Activated CD4-positive, alpha-beta T cell treated with anti-CD3 and anti-CD28 coated beads, Interleukin-2, amount 10 ng/mL, durations not matched to agents 24 days and 14 days (primary cell): ENCODE measurements at regions not wholly inside any gene's neighbourhood (a gene's known extent, or its start where the extent isn't known, plus 50 kb on each side); places are given as distances from the start of the nearest gene placed in this dataset.

Experiments
- DNase-seq: peaks from one replicate; pipeline ENCODE4 v3.0.0; 2022
- H3K27ac Mint-ChIP-seq: one replicate; pipeline ENCODE4 v1.8.0; 2022; ENCODE audit warnings: mild to moderate bottlenecking, mixed read lengths
- H3K27me3 Mint-ChIP-seq: one replicate; pipeline ENCODE4 v1.8.0; 2022; ENCODE audit warnings: mixed read lengths
- H3K36me3 Mint-ChIP-seq: one replicate; pipeline ENCODE4 v1.8.0; 2022; ENCODE audit warnings: low read depth, mild to moderate bottlenecking, mixed read lengths
- H3K4me1 Mint-ChIP-seq: one replicate; pipeline ENCODE4 v1.8.0; 2021; ENCODE audit warnings: mixed read lengths
- H3K4me3 Mint-ChIP-seq: one replicate; pipeline ENCODE4 v1.8.0; 2022; ENCODE audit warnings: mild to moderate bottlenecking, moderate library complexity, mixed read lengths
- H3K9me3 Mint-ChIP-seq: one replicate; pipeline ENCODE4 v1.8.0; 2021; ENCODE audit warnings: mixed read lengths
- intact Hi-C: fragments of 100-400 bp; cut with micrococcal nuclease; formaldehyde crosslinking; loops from one replicate; pipeline ENCODE4 v1.15.1; 2023

DNA sequence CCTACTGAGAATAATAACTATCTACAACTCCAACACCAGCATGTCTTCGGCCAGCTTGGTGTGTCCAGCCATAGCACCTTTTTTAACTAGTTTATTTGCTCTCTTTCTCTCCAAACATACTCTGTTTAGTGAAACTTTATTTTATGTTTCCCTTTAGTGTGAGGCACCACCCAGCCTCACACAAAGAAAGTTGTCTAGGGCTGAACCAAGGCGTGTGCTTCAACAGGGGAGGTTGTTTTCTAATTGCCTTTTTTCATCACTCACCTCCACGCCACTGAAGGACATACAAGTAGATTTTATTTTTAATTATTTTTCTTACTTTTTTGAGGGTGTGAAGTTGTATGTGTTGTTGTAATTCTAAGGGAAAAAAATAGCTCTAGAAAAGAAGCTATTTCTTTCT lies 125.6 kb upstream of the MARCKS start:
- intact Hi-C loops = no loop called here
- no peaks in the 10 kb centered on the region for H3K36me3 Mint-ChIP-seq
- no peaks in the 10 kb centered on the region for H3K27me3 Mint-ChIP-seq
- H3K4me1 Mint-ChIP-seq = no peaks in the 10 kb centered on the region
- no peak for DNase-seq
- no peak overlapping the region for H3K4me3 Mint-ChIP-seq
- H3K27ac Mint-ChIP-seq = no peak overlapping the region
- H3K9me3 Mint-ChIP-seq = no peaks in the 10 kb centered on the region

DNA sequence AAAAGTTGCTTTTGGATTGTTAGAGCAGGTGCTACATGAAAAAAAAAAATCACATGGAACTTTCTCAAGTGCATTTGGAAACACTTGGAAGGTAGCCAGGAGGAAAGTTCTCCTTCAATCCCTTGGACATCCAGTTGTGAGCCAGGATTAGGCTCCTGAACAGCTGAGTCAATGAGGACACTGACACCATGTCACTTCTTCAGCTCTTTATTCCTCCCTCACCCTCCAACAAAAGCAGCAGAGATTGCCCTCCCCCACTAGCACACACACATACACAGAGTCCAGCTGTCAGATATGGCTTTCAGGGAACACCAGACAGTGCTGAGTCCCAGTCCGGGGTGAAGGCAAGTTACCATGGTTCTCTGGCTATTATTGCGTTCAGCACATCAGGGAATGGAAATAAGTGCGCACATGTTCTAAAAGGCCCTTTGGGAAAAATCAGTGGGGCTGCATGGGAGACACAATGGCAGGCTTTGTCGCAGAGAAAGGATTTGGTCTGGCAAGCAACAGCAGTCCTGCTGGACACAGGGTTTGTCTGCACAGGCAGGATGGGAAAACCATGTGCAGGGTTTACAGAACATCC lies 124.7 kb upstream of the MARCKS start:
- no peaks in the 10 kb centered on the region for H3K36me3 Mint-ChIP-seq
- intact Hi-C loops = no loop called here

DNA sequence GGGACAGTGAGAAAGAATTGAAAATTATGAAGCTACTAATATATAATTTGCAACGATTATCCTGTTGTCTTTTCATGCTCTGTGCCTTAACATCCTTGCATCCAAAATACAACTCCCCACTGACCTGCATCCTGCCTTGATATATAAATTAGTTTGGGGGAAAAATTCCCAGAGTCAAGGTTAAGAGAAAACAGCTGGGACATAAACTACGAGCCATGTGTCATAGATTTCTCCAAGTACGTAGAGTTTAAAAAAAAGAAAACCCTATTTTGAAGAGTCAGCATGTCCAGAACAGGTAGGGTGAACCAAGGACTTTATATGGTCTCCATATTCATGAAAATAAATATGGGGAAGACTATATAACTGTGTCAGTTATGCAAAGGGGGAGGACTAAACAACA lies 123.8 kb upstream of the MARCKS start:
- Mint-ChIP-seq H3K9me3 (no peaks in the 10 kb centered on the region), H3K36me3 (no peaks in the 10 kb centered on the region), H3K27ac (no peak overlapping the region), H3K4me1 (no peaks in the 10 kb centered on the region), H3K27me3 (no peaks in the 10 kb centered on the region), H3K4me3 (no peak overlapping the region)
- intact Hi-C loops = no loop called here
- DNase-seq = no peak

More for the DNA sequence above, 124.7 kb upstream of the MARCKS start:
- Mint-ChIP-seq H3K27ac (no peak overlapping the region), H3K9me3 (no peaks in the 10 kb centered on the region), H3K27me3 (no peaks in the 10 kb centered on the region), H3K4me1 (no peaks in the 10 kb centered on the region), H3K4me3 (no peak overlapping the region)
- no peak for DNase-seq

DNA sequence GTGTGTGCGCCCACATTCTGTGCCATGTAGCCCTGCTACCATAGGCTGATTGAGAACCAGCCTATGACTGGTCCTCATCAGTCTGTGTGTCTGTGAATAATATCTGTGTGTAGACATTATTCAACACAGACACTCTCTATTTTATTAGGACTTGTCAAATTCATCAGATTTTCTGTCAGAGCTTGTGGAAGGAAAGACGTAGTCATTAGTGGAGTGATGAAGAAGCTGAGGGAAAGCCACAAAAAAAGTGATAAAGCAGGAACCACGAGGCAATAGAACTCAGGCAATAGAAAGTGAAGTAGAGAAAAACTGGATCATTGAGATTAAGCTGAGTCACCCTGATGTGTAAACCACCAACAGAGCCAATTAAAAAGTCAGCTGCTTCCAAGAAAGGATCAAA lies 122.2 kb upstream of the MARCKS start:
- DNase-seq = no peak
- Mint-ChIP-seq H3K9me3 (no peaks in the 10 kb centered on the region), H3K4me1 (no peaks in the 10 kb centered on the region), H3K36me3 (no peaks in the 10 kb centered on the region), H3K27ac (no peak overlapping the region), H3K27me3 (no peaks in the 10 kb centered on the region), H3K4me3 (no peak overlapping the region)
- intact Hi-C loops = no loop called here

DNA sequence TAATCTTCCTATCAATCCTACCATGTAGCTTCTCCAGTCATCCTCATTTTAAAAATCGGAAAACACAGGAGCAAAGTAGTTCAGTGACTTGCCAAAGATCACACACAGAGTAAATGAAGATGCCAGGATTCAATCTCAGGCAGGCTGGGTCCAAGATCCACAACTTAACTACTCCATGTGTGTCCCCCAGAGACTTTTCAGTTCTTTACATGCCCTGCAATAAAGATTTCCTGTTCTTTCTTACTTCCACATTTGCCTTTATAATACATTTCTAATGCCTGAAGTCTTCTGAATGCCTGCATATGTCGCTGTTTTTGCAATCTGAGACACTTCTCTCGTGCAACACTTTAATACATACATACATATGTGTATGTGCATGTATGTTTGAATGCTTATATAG lies 121.7 kb upstream of the MARCKS start:
- Mint-ChIP-seq H3K4me3 (no peak overlapping the region), H3K9me3 (no peaks in the 10 kb centered on the region), H3K27ac (no peak overlapping the region), H3K4me1 (no peaks in the 10 kb centered on the region), H3K36me3 (no peaks in the 10 kb centered on the region), H3K27me3 (no peaks in the 10 kb centered on the region)
- intact Hi-C loops = no loop called here
- DNase-seq = no peak

DNA sequence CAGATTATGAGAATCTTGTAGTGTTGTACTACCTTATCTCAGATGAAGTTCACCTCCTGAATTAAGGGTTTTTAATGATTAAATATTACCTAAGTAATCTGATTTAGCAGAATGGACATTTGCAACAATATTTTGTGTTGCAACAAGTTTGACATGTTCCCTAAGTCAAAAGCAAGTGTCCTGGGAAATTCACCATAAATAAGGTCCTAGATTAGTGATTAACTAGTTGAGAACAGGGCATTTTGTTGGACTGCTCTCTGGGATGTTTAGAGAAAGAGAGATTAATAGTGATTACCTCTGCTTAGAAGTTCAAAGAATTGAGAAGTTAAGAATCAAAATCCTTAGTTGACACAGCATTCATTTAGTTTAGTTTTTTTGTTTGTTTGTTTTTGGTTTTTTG lies 120.2 kb upstream of the MARCKS start:
- intact Hi-C loops = no loop called here
- no peaks in the 10 kb centered on the region for H3K36me3 Mint-ChIP-seq
- no peaks in the 10 kb centered on the region for H3K4me1 Mint-ChIP-seq
- no peak overlapping the region for H3K4me3 Mint-ChIP-seq
- H3K9me3 Mint-ChIP-seq = no peaks in the 10 kb centered on the region
- H3K27me3 Mint-ChIP-seq = no peaks in the 10 kb centered on the region
- no peak overlapping the region for H3K27ac Mint-ChIP-seq
- DNase-seq = no peak

DNA sequence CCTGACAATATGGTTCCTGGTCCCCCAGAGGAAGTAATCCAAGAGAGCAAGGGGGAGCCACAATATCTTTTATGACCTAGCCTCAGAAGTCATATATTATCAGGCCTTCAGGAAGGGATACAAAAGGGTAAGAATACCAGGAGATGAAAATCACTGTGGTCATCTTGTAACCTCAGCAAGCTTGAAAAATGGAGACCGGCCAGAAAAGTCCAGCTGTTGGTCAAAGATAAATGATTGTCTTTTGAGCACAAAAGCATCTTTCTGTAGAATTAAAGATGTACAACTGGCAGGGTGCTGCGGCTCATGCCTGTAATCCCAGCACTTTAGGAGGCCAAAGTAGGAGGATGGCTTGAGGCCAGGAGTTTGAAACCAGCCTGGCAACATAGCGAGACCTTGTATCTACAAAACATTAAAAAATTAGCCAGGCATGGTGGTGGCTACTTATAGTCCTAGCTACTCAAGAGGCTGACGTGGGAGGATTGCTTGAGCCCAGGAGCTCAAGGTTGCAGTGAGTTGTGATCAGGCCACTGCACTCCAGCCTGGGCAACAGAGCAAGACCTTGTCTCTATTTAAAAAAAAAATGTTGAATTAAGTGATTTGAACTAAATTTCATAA lies 118.0 kb upstream of the MARCKS start:
- H3K36me3 Mint-ChIP-seq = no peaks in the 10 kb centered on the region
- no peaks in the 10 kb centered on the region for H3K27me3 Mint-ChIP-seq
- H3K9me3 Mint-ChIP-seq = no peaks in the 10 kb centered on the region
- no peak overlapping the region for H3K27ac Mint-ChIP-seq
- DNase-seq = no peak
- intact Hi-C loops = no loop called here
- H3K4me1 Mint-ChIP-seq = no peaks in the 10 kb centered on the region
- no peak overlapping the region for H3K4me3 Mint-ChIP-seq

DNA sequence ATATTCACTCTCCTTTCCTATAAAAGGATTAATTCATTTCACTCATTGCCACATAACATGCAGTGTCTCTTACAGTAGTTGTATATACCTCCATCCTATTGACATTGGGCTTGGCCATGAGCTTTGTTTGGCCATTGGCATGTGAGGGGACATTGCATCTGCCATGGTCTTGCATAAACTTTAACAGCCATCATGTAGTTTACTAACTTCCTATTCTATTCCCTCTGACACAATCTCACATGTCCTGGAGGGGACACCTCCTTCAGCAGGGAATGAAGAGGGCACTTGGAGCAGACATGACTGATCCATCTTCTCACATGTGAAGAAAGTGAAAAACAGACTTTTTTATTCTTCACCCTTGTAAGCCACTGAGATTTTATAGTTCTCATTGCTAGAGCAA lies 115.5 kb upstream of the MARCKS start:
- no peak for DNase-seq
- no peak overlapping the region for H3K27ac Mint-ChIP-seq
- H3K9me3 Mint-ChIP-seq = no peaks in the 10 kb centered on the region
- H3K36me3 Mint-ChIP-seq = no peaks in the 10 kb centered on the region
- intact Hi-C loops = no loop called here
- H3K27me3 Mint-ChIP-seq = no peaks in the 10 kb centered on the region
- H3K4me1 Mint-ChIP-seq = no peaks in the 10 kb centered on the region
- no peak overlapping the region for H3K4me3 Mint-ChIP-seq

DNA sequence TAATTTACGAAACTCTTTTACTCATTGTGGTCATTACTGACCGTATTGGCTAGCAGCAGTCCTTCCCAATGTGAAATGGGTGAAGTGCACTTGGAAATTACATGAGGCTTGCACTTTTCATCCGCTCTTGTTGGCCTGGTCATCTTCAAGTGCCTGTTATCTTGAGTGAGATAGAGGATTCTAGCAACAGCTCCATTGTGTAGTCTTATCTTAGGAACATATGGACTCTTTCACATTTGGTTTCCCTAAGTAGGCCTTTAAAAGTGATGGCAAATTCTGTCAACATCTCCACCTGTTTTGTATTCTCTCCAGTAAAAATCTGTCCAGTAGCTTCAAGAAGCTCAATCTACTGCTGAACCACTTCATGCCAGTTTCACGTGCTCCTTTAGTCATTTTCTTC lies 114.8 kb upstream of the MARCKS start:
- Mint-ChIP-seq H3K9me3 (no peaks in the 10 kb centered on the region), H3K4me3 (no peak overlapping the region), H3K27ac (no peak overlapping the region)

DNA sequence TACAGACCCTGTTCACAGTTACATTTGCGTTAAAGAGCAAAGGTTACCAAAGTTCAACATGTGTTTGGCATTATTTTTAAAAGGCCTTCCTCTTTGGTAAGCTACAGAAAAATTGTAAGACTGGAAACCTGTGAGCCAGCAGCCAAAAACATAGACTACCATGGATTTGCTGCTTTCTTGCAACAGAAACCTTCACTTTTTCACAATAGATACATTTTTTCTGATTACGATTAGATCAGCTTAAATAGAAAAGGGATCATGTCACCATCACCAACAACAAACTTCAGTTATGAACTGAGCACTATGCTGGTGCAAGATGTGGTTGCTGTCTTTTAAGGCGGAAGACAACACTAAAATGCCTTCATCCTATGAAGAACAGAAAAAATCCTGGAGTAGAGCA lies 112.3 kb upstream of the MARCKS start:
- H3K4me1 Mint-ChIP-seq = no peaks in the 10 kb centered on the region
- no peaks in the 10 kb centered on the region for H3K27me3 Mint-ChIP-seq
- intact Hi-C loops = no loop called here
- H3K9me3 Mint-ChIP-seq = no peaks in the 10 kb centered on the region
- H3K4me3 Mint-ChIP-seq = no peak overlapping the region
- H3K27ac Mint-ChIP-seq = no peak overlapping the region
- no peak for DNase-seq
- H3K36me3 Mint-ChIP-seq = no peaks in the 10 kb centered on the region

More for the DNA sequence above, 114.8 kb upstream of the MARCKS start:
- no peaks in the 10 kb centered on the region for H3K4me1 Mint-ChIP-seq
- no peaks in the 10 kb centered on the region for H3K36me3 Mint-ChIP-seq
- H3K27me3 Mint-ChIP-seq = no peaks in the 10 kb centered on the region
- no peak for DNase-seq
- intact Hi-C loops = no loop called here

DNA sequence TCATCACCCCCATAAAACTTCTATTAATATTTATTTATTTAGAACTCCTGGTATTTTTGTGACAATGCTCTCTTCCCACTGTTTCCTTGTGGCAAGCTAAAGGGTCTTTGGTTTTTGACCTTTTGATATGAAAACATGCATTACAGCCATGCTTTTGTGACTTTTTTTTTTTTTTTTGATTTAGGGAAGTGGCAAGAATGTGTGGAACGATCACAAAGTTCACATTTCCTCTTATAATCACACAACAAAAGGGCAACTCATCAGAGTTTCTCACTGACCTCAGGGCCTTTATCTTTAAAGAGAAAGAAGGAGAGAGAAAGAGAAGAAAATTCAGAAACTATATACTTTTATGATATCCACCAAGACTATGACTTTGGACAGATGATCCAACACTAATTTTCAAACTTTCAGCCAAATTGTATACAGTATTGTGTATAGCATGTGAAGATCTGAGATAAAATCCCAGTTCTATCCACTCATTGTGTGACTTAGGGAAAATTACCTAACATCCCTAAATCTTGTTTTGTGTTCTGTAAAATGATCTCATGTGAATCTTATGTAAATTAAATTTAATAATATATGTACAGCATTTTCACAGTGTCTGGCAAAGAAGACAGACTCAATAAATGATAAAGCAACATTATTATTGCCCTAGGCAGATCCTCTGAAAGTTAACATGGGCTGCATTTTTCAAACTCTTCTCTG lies 106.8 kb upstream of the MARCKS start:
- Mint-ChIP-seq H3K9me3 (no peaks in the 10 kb centered on the region), H3K36me3 (no peaks in the 10 kb centered on the region), H3K27me3 (no peaks in the 10 kb centered on the region), H3K4me3 (no peak overlapping the region), H3K27ac (no peak overlapping the region), H3K4me1 (no peaks in the 10 kb centered on the region)
- DNase-seq = no peak
- intact Hi-C loops = no loop called here

DNA sequence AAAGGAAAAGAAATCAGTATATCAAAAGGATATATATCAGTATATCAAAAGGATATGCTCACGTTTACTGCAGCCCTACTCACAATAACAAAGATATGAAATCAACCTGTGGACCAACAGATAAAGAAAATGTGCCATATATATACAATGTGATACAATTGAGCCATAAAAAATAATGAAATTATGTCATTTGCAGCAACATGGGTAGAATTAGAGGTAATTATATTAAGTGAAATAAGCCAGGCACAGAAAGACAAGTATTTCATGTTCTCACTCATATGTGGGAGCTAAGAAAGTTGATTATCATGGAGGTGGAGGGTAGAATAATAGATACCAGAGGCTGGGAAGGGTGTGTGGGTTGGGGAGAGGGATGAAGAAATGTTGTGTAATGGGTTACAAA lies 102.9 kb upstream of the MARCKS start:
- Mint-ChIP-seq H3K36me3 (no peaks in the 10 kb centered on the region), H3K9me3 (no peaks in the 10 kb centered on the region), H3K27ac (no peak overlapping the region), H3K4me3 (no peak overlapping the region), H3K4me1 (no peaks in the 10 kb centered on the region), H3K27me3 (no peaks in the 10 kb centered on the region)
- intact Hi-C loops = no loop called here
- no peak for DNase-seq

DNA sequence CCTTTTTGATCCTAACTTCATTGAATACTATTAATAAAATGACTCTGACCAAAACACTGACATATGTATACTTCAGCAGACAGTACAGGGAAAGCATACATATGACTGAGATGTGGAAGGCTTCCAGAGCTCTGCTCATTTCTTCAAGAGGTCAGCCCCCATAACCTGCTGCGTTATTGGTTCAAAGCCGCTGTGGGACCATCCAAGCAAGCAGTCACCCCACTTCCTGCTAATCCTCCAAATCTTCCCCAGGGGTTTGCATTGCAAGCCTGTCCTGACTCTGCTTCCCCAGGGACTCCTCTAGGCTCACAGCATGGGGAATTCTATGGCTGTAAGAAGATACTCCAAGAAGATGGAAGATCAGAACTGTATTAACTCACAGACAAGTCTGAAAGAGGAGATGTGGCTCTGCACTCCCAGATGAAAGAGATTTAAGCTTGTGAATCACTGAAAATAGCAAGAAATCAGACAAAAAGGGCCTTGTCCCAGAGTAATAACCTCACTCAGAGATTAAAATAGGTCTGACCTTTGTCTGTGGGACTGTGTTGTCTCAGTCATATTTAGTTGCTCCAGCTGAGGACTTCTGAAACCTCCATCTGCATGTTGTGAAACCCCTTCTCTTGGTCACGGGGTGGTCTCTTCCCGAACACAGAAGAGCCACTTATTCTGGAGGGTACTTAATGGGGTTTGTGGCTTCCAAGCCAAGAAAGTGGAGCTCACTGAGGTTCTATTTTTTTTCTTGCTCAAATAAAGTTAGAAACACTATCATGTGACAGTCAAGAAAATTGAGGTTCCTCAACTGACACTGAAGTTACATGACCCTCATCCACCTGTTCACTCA lies 101.5 kb upstream of the MARCKS start:
- no peaks in the 10 kb centered on the region for H3K27me3 Mint-ChIP-seq
- intact Hi-C loops = no loop called here
- no peaks in the 10 kb centered on the region for H3K9me3 Mint-ChIP-seq
- H3K4me3 Mint-ChIP-seq = no peak overlapping the region
- H3K27ac Mint-ChIP-seq = no peak overlapping the region
- no peak for DNase-seq
- no peaks in the 10 kb centered on the region for H3K4me1 Mint-ChIP-seq
- no peaks in the 10 kb centered on the region for H3K36me3 Mint-ChIP-seq

DNA sequence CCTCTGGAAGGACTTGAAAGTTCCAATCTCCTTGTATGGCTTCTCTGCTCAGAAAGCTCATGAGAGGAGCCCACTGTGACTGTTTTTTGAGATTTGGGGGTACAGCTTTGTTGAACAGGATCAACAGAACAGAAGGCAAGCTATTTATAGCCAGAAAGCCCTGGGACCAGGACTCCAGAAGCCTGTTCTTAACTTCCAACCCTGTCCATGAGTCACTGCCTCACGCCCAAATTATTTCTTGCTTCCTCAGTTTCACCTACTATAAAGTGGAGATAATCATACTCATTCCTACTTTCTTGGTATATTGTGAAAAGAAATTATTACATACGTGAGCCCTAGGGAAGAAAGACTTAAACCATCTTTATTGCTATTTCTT lies 100.9 kb upstream of the MARCKS start:
- DNase-seq = no peak
- Mint-ChIP-seq H3K4me1 (no peaks in the 10 kb centered on the region), H3K4me3 (no peak overlapping the region), H3K27ac (no peak overlapping the region), H3K27me3 (no peaks in the 10 kb centered on the region), H3K36me3 (no peaks in the 10 kb centered on the region), H3K9me3 (no peaks in the 10 kb centered on the region)
- intact Hi-C loops = no loop called here
